Activated CD8-positive, alpha-beta memory T cell treated with anti-CD3 and anti-CD28 coated beads, Interleukin-2, amount 50 U/mL, for 24 hours (primary cell): ENCODE measurements at regions not wholly inside any gene's neighbourhood (a gene's known extent, or its start where the extent isn't known, plus 50 kb on each side); places are given as distances from the start of the nearest gene placed in this dataset.
"Not testable (repeated sequence)": the region's sequence is repeated elsewhere in the genome, so short reads cannot be mapped to it uniquely, and the experiment has no call there.

ENCODE experiments used
- DNase-seq: peaks from one replicate; pipeline ENCODE4 v3.0.0-alpha.2; 2020; ENCODE audit errors: extremely low read depth

DNA sequence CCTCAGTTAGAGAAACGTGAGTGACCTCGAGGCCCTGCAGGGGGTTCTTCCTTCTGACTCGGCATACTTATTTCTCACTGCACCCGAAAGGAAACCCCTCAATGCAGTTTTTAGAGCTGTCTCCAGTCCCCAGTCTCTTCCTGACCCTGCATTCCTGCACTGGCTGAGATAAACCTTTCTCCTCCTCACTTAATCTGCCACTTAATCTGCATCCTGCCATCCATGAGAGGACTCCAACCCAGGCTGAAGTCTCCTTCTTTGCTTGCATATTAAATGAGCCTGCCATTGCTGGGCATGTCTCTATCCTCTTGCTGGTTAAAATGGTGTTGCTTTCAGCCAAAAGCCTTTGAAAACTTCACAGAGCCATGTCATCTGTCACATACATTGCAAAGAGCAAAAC, 125.6 kb upstream of the GATA6 start:
- no peak for DNase-seq

DNA sequence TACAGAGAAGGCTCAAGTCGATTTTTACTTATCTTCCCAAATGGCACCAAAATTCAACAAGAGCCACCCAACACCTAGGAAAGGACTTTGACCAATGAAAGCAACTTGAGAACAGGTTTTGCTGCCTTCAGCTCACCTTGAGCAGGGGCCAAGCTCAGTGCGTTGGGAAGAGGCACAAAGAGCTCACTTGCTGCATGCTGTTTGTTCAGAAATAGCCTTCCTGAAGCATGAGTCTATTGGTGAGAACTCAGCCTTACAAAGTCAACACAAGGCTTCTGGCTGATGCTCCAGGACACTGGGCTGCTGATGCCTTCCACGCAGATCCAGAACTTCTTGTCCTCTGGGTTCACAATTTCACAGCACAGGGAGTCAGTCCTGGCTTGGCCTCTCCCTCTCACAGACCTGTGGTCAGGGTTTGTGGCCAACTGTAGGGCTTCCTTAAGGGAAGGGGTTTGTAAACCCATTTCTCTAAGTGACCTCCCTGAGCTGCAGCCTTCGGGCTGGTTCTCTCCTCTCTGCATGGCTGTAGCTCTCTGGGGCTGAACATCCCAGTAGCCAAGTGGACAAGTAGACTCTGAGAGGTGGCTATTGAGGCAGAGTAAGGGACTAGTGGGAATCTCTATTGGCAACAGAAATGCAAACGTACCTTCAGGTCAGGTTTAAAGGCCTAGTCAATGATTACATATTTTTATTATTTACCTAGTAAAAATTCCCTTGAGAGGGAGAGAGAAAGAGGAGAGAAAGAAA, 124.7 kb upstream of the GATA6 start:
- DNase-seq = no peak

DNA sequence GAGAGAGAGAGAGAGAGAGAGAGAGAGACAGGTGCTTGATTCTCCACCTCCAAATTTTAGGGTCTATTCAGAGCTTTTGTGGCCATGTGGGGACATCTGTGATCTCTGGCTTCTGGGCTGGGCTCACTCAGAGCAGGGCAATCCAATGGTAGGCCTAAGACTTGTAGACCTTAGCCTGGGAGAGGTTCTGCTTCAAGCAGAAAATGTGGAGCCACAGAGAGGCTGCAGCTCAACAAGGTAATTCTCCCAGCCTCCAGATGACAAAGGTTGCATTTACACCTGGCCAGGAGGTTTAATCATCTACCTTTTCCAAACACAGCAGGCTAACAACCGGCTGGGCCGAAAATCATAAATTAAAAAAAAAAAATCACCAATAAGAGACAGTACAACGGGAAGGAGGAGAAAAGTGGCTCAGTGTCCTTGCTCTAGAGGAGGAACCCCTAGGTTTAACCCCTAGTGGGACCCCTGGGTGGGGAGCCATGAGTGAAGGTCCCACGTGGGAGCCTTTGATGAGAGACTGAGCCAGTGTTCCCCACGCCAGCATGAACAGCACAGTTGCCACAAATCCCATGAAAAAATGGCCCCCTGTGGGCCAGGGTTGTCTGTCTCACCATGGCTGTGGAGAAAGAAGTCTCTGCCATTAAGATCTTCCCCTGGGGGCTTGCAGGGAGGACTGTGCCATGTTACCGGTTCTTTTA, 124.0 kb upstream of the GATA6 start:
- DNase-seq = no peak

DNA sequence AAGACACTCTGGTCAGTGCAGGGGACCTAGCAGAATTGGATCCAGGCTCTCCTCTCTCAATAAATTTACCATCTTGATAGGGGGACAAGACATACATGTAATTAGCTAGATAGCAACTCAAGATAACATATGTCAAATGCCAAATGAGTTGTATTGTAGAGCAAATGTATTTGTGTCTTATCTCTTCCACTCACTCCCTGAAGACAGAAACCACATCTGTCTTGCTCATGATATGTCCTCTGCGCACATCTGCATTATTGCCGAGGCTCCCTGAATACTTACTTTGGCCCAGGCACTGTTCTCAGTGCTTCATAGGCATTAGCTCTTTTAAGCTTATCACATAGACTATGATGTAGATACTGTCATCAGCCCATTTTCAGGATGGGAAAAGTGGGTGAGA, 122.9 kb upstream of the GATA6 start:
- DNase-seq = no peak

DNA sequence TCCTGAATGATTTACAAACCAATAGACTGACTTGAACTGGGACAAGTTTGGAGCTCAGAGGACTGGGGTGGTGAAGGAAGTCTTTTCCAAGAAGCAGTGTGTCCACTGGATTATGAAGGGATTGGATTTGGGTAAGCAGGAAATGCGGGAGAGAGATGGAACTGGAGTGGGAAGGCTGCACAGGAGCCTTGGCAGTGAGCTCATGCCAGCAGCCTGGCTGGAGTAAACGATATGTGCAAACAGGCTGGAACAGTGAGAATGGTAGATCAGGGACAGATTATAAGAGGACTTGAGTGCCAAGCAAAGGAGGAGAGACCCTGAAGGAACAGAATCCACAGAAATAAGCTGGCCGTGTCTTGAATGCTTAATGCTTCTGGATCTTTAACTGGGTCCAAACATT, 121.9 kb upstream of the GATA6 start:
- no peak for DNase-seq

DNA sequence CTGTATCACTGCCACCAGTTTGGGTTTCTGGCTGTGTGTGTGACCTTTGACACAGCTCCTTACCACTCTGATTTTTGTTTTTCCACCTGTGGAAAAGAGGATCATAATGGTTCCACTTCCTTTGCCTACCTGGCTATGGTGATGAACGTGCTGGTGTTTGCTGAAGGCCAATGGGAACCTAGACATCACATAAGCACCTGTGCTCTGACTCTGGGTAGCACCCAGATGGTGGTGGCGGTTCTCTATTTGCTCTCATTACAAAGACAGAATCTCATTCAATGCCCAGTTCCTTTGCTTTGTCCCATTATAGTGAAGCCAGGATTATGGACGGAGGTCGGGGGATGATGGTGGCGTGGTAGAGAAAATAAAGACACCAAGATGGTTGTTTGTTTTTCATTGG, 121.2 kb upstream of the GATA6 start:
- DNase-seq = no peak

DNA sequence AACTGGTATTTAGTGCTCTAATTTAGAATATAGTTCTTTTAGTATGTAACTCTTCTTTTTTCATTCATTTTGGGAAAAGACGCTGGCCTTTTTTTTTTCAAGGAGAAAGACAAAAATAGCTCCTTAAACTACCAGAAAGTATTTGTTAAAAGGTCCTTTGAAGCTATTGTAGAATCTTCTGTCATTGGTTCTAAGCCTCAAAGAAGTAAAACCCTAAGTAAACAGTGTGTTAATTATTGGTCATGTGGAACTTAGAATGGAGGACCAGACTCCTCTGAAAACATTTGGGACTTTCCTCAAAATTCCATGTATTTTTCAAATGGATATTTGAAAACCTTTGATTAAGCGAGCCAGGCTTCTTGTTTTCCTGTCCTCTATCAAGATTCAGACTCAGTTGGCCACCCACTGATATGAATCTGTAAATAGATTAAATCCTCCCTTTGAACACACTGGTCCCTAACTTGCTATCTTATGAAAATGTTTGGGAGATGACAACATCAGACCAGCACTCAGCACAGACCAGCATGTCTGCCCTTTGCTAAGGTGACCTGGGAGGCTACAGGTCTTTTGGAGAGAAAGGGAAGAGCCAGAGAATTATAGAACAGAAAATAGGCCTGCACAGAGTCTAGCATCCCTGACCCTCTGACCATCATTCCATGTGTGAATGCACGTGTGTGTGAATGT, 120.3 kb upstream of the GATA6 start:
- no peak for DNase-seq

DNA sequence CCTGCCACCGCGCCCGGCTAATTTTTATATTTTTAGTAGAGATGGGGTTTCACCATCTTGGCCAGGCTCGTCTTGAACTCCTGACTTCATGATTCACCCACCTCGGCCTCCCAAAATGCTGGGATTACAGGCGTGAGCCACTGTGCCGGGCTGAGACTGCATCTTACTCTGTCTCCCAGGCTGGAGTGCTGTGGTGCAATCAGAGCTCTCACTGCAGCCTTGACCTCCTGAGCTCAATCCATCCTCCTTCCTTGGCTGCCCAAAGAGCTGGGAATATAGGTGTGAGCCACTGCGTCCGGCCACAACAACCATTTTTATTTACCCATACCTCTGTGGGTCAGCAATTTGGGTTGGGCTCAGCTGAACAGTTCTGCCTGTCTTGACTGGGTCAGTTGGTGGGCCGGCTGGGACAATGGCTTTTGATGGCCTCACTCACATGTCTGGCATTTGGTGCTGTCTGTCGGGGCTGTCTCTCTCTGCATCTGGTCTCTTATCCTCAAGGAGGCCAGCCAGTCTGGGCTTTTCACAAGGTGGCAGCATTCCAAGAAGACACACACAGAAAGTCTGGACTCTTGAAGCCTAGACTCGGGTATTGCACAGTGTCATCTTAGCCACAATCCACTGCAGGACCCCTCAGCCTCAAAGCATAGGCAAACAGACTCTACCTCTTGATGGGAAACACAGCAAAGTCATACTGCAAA, 116.8 kb upstream of the GATA6 start:
- DNase-seq = no peak

DNA sequence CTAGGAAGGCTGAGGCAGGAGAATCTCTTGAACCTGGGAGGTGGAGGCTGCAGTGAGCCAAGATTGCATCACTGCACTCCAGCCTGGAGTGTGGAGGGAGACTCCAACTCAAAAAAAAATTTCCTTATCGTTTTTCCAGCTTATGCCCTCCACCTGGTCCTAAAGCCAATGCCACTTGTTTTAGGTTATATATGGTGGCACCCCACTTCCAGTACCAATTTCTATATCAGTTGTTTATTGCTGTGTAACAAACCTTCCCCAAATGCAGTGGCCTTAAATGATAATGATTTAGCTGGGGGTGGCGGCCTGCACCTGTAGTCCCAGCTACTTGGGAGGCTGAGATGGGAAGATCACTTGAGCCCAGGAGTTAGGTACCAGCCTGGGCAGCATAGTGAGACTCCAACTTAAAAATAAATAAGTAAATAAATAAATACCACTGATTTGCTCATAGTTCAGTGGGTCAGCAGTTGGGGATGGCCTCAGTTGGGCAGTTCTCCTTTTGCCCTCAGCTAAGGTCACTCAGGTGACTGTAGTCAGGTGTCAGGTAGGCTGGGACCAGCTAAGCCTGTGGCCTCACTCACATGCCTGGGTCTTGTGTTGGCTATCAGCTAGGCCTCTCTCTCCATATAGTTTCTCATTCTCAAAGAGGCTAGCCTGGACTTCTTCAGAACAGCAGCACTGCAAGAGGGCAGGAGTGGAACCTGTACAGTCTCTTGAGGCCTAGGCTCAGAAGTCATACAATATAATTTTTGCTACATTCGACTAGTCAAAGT, 113.7 kb upstream of the GATA6 start:
- no peak for DNase-seq

DNA sequence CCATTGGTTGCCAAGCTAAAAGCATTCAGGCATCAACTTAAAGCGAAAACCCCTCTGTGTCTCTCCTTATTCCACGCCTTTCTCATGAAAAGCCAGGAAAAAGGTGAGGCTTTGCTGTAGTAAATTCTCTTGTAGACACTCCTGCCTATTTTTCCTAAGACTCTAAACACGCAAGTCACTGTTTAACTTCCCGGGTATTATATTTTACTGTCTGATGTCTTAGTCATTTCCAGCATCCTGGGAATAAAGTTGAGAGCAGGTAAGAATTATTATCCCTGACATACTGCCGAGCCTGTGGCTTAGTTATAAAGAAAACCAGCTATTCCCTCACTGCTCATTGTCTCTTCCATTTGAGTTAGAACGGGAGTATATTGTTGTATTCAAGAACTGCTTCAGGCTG, 112.4 kb upstream of the GATA6 start:
- no peak for DNase-seq

DNA sequence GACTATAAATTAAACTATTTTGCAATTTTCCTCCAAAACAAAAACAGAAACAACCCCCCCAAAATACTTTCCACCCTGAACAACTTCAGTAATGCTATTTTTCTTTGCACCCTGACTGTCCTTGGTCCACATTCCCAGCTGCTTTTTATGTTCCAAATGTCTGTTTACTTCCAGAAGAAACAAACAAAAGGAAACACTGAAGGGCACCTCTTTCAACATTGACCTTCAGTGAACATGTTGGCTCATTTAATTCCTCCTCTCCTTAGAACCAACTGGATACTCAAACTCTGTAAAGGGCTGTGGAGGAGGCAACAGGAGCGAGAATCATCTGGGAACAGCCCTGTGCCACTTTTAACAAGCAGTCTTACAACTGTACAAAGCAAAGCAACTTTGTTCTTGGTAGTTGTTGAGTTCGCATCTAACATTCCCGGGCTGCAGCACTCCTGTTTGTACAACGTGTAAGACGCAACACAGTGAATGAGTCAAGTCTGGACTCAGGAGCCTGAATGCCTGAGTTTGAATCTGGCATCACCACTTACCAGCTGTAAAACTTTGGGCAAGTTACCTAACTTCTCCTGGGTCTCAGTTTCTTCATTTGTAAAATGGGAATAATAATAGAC, 111.4 kb upstream of the GATA6 start:
- no peak for DNase-seq

DNA sequence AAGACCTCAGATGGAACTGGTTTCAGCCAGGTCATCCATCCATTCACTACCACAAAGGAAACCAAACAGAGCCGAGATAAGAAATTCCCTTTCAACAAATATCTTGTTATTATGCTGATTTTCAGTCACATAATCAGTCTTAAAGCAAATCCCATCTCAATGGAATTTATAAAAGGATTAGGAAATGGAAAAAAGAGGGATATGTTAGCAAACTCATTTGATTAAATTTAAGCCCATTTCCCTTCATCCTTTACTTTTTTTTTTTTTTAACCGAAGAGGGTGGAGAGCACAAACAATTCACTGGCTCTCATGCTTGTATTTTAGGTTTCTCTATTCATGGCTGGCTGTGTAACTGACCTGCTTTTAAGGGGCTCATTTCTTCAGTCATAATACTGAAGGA, 109.0 kb upstream of the GATA6 start:
- no peak for DNase-seq

DNA sequence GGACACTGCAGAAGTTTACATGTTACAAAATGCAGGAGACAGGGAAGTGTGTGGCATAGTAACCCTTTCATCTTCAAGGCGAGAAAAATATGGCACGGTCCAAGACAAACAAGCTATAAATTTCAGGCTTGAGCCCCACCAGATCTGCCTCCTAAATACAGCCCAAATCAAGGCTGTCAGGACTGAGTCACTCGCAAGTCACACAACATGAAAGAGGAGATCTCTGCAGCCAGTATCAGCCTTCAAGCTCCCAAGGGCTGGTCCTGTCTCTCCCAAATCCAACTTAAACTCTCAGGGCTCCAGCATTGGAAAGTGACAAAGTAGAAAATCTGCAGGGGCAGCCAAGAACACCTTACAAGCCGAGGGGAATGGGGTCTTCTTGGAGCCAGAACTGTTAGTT, 106.3 kb upstream of the GATA6 start:
- no peak for DNase-seq

DNA sequence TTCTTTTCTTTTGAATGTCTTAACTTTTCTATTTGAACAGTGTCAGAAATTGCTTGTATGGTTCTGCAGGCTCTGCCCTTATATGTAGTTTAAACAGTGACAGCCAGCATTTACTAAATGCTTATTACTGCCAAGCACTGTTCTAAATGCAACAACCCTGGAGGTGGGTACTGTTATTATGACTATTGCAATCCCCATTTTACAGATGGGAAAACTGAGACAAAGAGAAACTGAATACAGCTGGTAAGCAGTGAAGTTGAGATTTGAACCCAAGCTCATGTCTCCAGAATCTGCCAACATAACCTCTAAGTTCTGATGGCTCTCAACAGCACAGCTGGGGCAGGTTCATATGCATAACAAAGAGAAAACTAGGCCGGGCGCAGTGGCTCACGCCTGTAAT, 105.7 kb upstream of the GATA6 start:
- no peak for DNase-seq

DNA sequence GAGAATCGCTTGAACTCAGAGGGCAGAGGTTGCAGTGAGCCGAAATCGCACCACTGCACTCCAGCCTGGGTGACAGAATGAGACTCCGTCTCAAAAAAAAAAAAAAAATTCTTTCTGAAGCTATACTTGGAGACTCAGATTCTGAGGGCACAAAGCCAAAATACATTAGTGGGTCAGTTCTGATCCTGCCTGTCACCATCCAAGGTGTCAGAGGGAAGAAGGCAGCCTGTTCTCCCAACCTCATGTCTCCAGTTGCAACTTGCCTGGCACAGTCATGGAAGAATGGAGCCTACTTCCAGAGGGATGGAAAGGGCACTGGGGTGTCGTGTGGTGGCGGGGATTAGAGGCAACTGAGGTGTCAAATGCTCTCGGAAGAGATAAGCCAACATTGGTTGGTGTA, 104.8 kb upstream of the GATA6 start:
- DNase-seq = no peak

DNA sequence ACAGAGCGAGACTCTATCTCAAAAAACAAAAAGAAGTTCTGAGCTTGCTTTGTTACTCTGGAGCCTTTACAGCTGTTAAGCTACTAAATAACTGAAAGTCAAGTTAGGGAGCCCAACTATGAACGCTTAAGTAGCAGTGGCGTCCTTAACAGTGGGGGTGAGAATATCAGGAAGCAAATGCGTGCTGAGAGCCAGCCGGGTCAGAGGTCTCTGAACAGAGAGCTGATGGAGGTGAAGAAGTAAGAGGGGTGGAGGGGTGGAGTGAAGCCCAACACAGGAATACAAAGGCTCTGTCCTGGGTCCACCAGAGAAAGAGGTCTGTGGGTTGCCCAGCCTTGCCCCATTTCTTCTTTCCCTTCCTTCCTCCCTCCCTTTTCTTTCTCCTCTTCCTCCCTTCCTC, 104.1 kb upstream of the GATA6 start:
- DNase-seq = no peak

DNA sequence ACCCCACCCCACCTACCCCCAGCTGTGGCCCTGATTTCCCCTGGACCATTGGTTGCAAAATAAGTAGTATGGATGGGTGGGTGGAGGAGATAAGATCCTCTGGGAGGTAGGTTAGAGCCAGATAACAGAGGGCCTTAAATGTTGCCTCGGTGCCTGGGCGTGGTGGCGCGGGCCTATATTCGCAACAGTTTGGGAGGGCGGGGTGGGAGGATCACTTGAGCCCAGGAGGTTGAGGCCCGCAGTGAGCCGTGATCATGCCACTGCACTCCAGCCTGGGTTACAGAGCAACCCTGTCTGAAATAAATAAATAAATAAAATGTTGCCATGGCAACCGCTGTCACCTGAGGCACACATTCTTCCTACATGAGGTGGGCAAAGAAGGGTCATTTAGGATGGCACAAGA, 103.3 kb upstream of the GATA6 start:
- no peak for DNase-seq

DNA sequence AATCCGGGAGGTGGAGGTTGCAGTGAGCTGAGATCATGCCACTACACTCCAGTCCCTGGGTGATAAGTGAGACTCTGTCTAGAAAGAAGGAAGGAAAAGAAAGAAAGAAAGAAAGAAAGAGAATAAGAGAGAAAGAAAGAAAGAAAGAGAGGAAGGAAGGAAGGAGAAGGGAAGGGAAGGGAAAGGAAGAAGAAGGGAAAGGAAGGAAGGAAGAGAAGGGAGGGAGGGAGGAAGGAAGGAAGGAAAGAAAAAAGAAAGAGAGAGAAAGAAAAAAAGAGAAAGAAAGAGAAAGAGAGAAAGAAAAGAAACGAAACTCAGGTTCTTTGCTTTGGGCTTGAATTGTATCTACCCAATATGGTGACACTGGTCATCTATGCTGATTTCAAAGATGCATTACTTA, 102.3 kb upstream of the GATA6 start:
- no peak for DNase-seq

DNA sequence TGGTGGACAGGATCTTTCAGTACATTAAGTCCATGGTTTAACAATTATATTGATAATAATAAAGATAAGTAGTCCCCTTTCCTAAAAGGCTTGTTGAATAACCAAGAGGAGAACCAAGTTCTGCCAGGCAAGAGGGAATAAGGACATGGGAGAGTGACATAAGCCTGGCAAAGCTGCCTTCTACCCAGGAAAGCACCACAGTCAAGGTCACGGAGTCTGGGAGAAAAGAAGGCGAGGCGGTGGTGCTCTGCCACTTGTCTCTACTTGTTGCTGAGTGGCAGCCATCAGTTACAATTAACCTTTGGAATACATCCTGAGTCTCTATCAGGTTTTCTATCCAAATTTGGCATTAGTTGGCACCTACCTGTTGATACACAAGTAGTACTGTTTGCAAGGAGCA, 101.7 kb upstream of the GATA6 start:
- no peak for DNase-seq

DNA sequence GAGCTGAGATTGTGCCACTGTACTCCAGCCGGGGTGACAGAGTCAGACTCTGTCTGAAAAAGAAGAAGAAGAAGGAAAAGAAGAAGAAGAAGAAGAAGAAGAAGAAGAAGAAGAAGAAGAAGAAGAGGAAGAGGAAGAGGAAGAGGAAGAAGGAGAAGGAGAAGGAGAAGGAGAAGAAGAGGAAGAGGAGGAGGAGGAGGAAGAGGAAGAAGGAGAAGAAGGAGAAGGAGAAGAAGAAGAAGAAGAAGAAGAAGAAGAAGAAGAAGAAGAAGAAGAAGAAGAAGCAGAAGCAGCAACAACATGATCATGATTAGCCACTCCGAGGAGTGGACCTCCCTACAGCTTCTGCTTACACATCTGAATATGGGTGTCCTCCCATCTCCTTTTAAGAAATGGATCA, 100.6 kb upstream of the GATA6 start:
- DNase-seq = not testable (repeated sequence)

DNA sequence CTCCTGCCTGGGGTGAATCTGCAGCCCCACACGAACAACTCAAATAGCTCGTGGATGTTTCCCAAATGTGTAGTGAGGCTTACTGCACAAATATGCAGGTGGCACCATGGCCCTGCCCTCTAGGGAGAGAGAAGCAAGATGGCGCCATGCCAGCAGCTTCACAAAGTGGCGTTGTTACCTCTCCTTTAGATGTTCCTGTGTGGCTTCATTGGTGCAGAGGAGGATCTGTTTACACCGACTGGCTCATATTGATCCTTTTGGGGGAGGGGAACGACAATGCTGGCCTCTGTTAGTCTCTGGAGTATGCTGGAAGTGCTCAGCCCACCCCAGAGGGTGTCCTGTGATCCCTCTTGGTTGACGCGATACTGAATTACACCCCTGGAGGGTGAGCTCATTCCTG, 99.5 kb upstream of the GATA6 start:
- no peak for DNase-seq
